ENCODE measurements at regions not wholly inside any gene's neighbourhood (a gene's known extent, or its start where the extent isn't known, plus 50 kb on each side); places are given as distances from the start of the nearest gene placed in this dataset.

DNA sequence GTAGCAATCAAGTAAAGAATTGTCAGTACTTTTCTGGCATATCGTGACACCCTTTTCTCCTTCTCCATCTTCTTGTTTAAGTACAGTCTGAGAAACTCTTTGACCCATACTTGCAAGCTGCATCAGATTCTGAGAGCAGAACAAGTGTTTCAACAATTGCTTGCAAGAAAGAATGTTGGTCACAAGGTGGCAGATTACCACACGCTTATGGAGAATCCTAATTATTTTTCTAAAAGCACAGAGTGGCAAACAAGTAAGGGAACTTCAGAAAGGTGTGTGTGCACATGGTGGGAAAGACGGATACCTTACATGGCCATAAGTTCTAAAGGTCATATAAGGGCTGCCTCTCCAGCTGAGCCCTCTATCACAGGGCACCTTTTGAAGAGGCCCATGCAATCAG is 136.4 kb upstream of the FGF13 start:
- TF ChIP-seq, protein P1, sequence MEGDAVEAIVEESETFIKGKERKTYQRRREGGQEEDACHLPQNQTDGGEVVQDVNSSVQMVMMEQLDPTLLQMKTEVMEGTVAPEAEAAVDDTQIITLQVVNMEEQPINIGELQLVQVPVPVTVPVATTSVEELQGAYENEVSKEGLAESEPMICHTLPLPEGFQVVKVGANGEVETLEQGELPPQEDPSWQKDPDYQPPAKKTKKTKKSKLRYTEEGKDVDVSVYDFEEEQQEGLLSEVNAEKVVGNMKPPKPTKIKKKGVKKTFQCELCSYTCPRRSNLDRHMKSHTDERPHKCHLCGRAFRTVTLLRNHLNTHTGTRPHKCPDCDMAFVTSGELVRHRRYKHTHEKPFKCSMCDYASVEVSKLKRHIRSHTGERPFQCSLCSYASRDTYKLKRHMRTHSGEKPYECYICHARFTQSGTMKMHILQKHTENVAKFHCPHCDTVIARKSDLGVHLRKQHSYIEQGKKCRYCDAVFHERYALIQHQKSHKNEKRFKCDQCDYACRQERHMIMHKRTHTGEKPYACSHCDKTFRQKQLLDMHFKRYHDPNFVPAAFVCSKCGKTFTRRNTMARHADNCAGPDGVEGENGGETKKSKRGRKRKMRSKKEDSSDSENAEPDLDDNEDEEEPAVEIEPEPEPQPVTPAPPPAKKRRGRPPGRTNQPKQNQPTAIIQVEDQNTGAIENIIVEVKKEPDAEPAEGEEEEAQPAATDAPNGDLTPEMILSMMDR (IDR thresholded peaks at IDR 0.05) = no peak
- no peak for TF ChIP-seq POLR2A (IDR thresholded peaks at IDR 0.05)
